ENCODE measurements at regions not wholly inside any gene's neighbourhood (a gene's known extent, or its start where the extent isn't known, plus 50 kb on each side); places are given as distances from the start of the nearest gene placed in this dataset.

GRCh38 chrX:131745942-131746489, 202.1 kb downstream of the OR13H1 start:
- Mint-ChIP-seq H3K4me1 (ENCODE audit: low read depth) (no peaks in the 10 kb centered on the region), H3K36me3 (ENCODE audit: low read depth) (no peaks in the 10 kb centered on the region), H3K4me3 (no peak overlapping the region), H3K27ac (no peak overlapping the region), H3K27me3 (no peaks in the 10 kb centered on the region), H3K9me3 (no peaks in the 10 kb centered on the region)
- Histone ChIP-seq H3K27ac (ENCODE audit: low read depth in 1 of 2, low read length in 2 of 2) (no peak overlapping the region), H3K27me3 (ENCODE audit: control insufficient read depth in 1 of 2, insufficient read depth in 2 of 2, low read length in 2 of 2) (no peaks in the 10 kb centered on the region), H3K4me1 (ENCODE audit: insufficient read depth, low read length) (no peaks in the 10 kb centered on the region), H3K4me3 (ENCODE audit: low read length) (no peak overlapping the region), H3K9me3 (ENCODE audit: control insufficient read depth in 1 of 2, insufficient read depth in 1 of 2, low read length in 2 of 2) (peaks cover 0 to 15% of the 10 kb centered on the region in 2 experiments), H3K36me3 (ENCODE audit: insufficient read depth, low read length) (no peaks in the 10 kb centered on the region)
- ATAC-seq (ENCODE audit: poor library complexity): no peak
- intact Hi-C loops (cut with DNase I, micrococcal nuclease): no loop called here
- no peak for TF ChIP-seq CTCF (IDR thresholded peaks at IDR 0.05)
- CTCF ChIA-PET: interaction anchor here (0.9 to 2.0 kb wide), 5 partner anchors 17 to 76 kb away, joined by 3 to 11 read pairs (median 5); no protein-coding TSS in a partner anchor
- DNase-seq: no peak
- POLR2A ChIA-PET: interaction anchor here (0.6 kb wide), 1 partner anchor 15 kb away, joined by 3 read pairs; no protein-coding TSS in a partner anchor

- Histone ChIP-seq H3K4me1 (ENCODE audit: insufficient read depth, low read length) (no peaks in the 10 kb centered on the region), H3K9me3 (ENCODE audit: control insufficient read depth in 1 of 2, insufficient read depth in 1 of 2, low read length in 2 of 2) (peaks cover 0 to 11% of the 10 kb centered on the region in 2 experiments), H3K36me3 (ENCODE audit: insufficient read depth, low read length) (no peaks in the 10 kb centered on the region), H3K4me3 (ENCODE audit: low read length) (no peak overlapping the region), H3K27me3 (ENCODE audit: control insufficient read depth in 1 of 2, insufficient read depth in 2 of 2, low read length in 2 of 2) (no peaks in the 10 kb centered on the region), H3K27ac (ENCODE audit: low read depth in 1 of 2, low read length in 2 of 2) (peak overlapping the region in 1 of 2 donors; percentile 35)
- Mint-ChIP-seq H3K36me3 (ENCODE audit: low read depth) (no peaks in the 10 kb centered on the region), H3K4me3 (no peak overlapping the region), H3K9me3 (no peaks in the 10 kb centered on the region), H3K27ac (no peak overlapping the region), H3K4me1 (ENCODE audit: low read depth) (no peaks in the 10 kb centered on the region), H3K27me3 (no peaks in the 10 kb centered on the region)
- intact Hi-C loops (cut with DNase I, micrococcal nuclease): no loop called here
- no peak for ATAC-seq (ENCODE audit: poor library complexity)
- POLR2A ChIA-PET: interaction anchor here (0.6 kb wide), 1 partner anchor 15 kb away, joined by 3 read pairs; no protein-coding TSS in a partner anchor
- CTCF ChIA-PET: interaction anchor here (0.9 to 2.0 kb wide), 5 partner anchors 16 to 76 kb away, joined by 3 to 11 read pairs (median 5); no protein-coding TSS in a partner anchor
- DNase-seq: peak in 4 of 14 experiments; percentile 72 to 77 (median 74)
- no peak for TF ChIP-seq CTCF (IDR thresholded peaks at IDR 0.05)
These were observed 202.7 kb downstream of the OR13H1 start for GRCh38 chrX:131746491-131746968.

GRCh38 chrX:131747173-131747572, 203.3 kb downstream of the OR13H1 start:
- Histone ChIP-seq H3K4me1 (ENCODE audit: insufficient read depth, low read length) (no peaks in the 10 kb centered on the region), H3K27ac (ENCODE audit: low read depth in 1 of 2, low read length in 2 of 2) (no peak overlapping the region), H3K4me3 (ENCODE audit: low read length) (no peak overlapping the region), H3K36me3 (ENCODE audit: insufficient read depth, low read length) (no peaks in the 10 kb centered on the region), H3K27me3 (ENCODE audit: control insufficient read depth in 1 of 2, insufficient read depth in 2 of 2, low read length in 2 of 2) (no peaks in the 10 kb centered on the region), H3K9me3 (ENCODE audit: control insufficient read depth in 1 of 2, insufficient read depth in 1 of 2, low read length in 2 of 2) (peaks cover 0 to 7% of the 10 kb centered on the region in 2 experiments)
- Mint-ChIP-seq H3K27ac (no peak overlapping the region), H3K4me1 (ENCODE audit: low read depth) (no peaks in the 10 kb centered on the region), H3K36me3 (ENCODE audit: low read depth) (no peaks in the 10 kb centered on the region), H3K4me3 (no peak overlapping the region), H3K27me3 (no peaks in the 10 kb centered on the region), H3K9me3 (no peaks in the 10 kb centered on the region)
- ChIA-PET POLR2A (no interaction called here), CTCF (interaction anchor here (0.7 to 2.0 kb wide), 6 partner anchors 16 to 74 kb away, joined by 3 to 11 read pairs (median 4); no protein-coding TSS in a partner anchor)
- intact Hi-C loops (cut with DNase I, micrococcal nuclease): no loop called here
- DNase-seq: peak in 4 of 14 experiments; percentile 69 to 85 (median 74)
- no peak for TF ChIP-seq CTCF (IDR thresholded peaks at IDR 0.05)
- ATAC-seq (ENCODE audit: poor library complexity): no peak

Measured in CD4-positive, alpha-beta T cell (primary cell).